Neural cell (in vitro differentiated cells): ENCODE measurements at regions not wholly inside any gene's neighbourhood (a gene's known extent, or its start where the extent isn't known, plus 50 kb on each side); places are given as distances from the start of the nearest gene placed in this dataset.

Experiments used
- CTCF ChIP-seq: fragments of 450-650 bp; IDR thresholded peaks from 2 replicates; pipeline ENCODE4 v1.5.1; 2014; ENCODE audit warnings: antibody characterized with exemption, mild to moderate bottlenecking, moderate library complexity; ENCODE audit not compliant: poor library complexity, severe bottlenecking
- EP300 ChIP-seq: fragments of 450-650 bp; conservative IDR thresholded peaks from 2 replicates; pipeline ENCODE4 v1.6.1; 2014; ENCODE audit warnings: antibody characterized with exemption, mild to moderate bottlenecking, moderate library complexity; ENCODE audit not compliant: poor library complexity, severe bottlenecking
- EZH2 ChIP-seq: fragments of 200-600, 300-800 bp; shearing (Covaris generic), sonication (generic); IDR thresholded peaks from 2 replicates; pipeline ENCODE4 v1.6.1; 2014; ENCODE audit warnings: antibody characterized with exemption, low read length, borderline replicate concordance, mild to moderate bottlenecking; ENCODE audit not compliant: insufficient read depth, poor library complexity, severe bottlenecking
- POLR2AphosphoS5 ChIP-seq: IDR thresholded peaks from 2 replicates; pipeline ENCODE4 v1.6.1; 2012
- RAD21 ChIP-seq: fragments of 450-650 bp; conservative IDR thresholded peaks from 2 replicates; pipeline ENCODE4 v1.6.1; 2014; ENCODE audit warnings: antibody characterized with exemption, mild to moderate bottlenecking, moderate library complexity
- REST ChIP-seq: IDR thresholded peaks from 2 replicates; pipeline ENCODE4 v1.6.1; 2012; ENCODE audit warnings: borderline replicate concordance
- TAF1 ChIP-seq: IDR thresholded peaks from 2 replicates; pipeline ENCODE4 v1.6.1; 2012; ENCODE audit warnings: low read depth

- TF ChIP-seq REST (no peak), POLR2AphosphoS5 (no peak), CTCF (no peak), EP300 (no peak), TAF1 (no peak), EZH2 (no peak), RAD21 (no peak)
Observed at GRCh38 chr4:126560794-126561193, 1072.0 kb upstream of the INTU start.
